ENCODE measurements at regions not wholly inside any gene's neighbourhood (a gene's known extent, or its start where the extent isn't known, plus 50 kb on each side); places are given as distances from the start of the nearest gene placed in this dataset.
A peak's percentile ranks its signal among the peaks of the same experiment; 100 is the strongest.

GRCh38 chr6:132244744-132245143, 156.5 kb downstream of the MOXD1 start:
- DNase-seq = no peak

- DNase-seq = no peak
These were observed 164.5 kb downstream of the MOXD1 start for GRCh38 chr6:132236744-132237143.

GRCh38 chr6:132236281-132236680, 165.0 kb downstream of the MOXD1 start:
- DNase-seq = no peak

GRCh38 chr6:132235596-132236280, 165.5 kb downstream of the MOXD1 start:
- no peak for DNase-seq

- DNase-seq = no peak
These were observed 166.9 kb downstream of the MOXD1 start for GRCh38 chr6:132234356-132234755.

- no peak for DNase-seq
These were observed 170.0 kb downstream of the MOXD1 start for GRCh38 chr6:132231121-132231884.

GRCh38 chr6:132228894-132229293, 172.4 kb downstream of the MOXD1 start:
- DNase-seq = no peak

- no peak for DNase-seq
These were observed 173.4 kb downstream of the MOXD1 start for GRCh38 chr6:132227904-132228303.

GRCh38 chr6:132224943-132225342, 176.3 kb downstream of the MOXD1 start:
- DNase-seq = no peak

GRCh38 chr6:132220800-132221199, 180.5 kb downstream of the MOXD1 start:
- DNase-seq = no peak

GRCh38 chr6:132219901-132220300, 181.4 kb downstream of the MOXD1 start:
- no peak for DNase-seq

- no peak for DNase-seq
These were observed 183.1 kb downstream of the MOXD1 start for GRCh38 chr6:132218059-132218696.

GRCh38 chr6:132215805-132216204, 185.5 kb downstream of the MOXD1 start:
- DNase-seq = no peak

GRCh38 chr6:132214716-132215115, 186.6 kb downstream of the MOXD1 start:
- DNase-seq = peak; percentile 5

- no peak for DNase-seq
These were observed 187.5 kb downstream of the MOXD1 start for GRCh38 chr6:132213732-132214131.

GRCh38 chr6:132213191-132213590, 188.1 kb downstream of the MOXD1 start:
- DNase-seq = no peak

GRCh38 chr6:132210886-132211563, 190.2 kb downstream of the MOXD1 start:
- DNase-seq = no peak

- no peak for DNase-seq
These were observed 191.9 kb downstream of the MOXD1 start for GRCh38 chr6:132209351-132209750.

GRCh38 chr6:132207991-132208390, 193.3 kb downstream of the MOXD1 start:
- DNase-seq = no peak

- DNase-seq = no peak
These were observed 195.3 kb downstream of the MOXD1 start for GRCh38 chr6:132205946-132206345.

- no peak for DNase-seq
These were observed 196.7 kb downstream of the MOXD1 start for GRCh38 chr6:132204591-132204990.

- DNase-seq = no peak
These were observed 198.7 kb downstream of the MOXD1 start for GRCh38 chr6:132202574-132202973.

GRCh38 chr6:132199343-132199742, 201.9 kb downstream of the MOXD1 start:
- no peak for DNase-seq

Measured in occipital lobe (tissue), 1 donor.